Mesenchymal stem cell (in vitro differentiated cells and primary cell): ENCODE measurements at regions not wholly inside any gene's neighbourhood (a gene's known extent, or its start where the extent isn't known, plus 50 kb on each side); places are given as distances from the start of the nearest gene placed in this dataset.
A peak's percentile ranks its signal among the peaks of the same experiment; 100 is the strongest.

Experiments
- DNase-seq: peaks from one replicate; pipeline ENCODE4 v3.0.0-alpha.2; 2013
- H2AFZ ChIP-seq: one replicate; pipeline ENCODE4 v1.6.1; 2013; ENCODE audit warnings: low read depth, mild to moderate bottlenecking, control low read depth, inconsistent platforms, low read length, moderate library complexity
- H2AK5ac ChIP-seq: 2 replicates; pipeline ENCODE4 v1.6.1; 2013; ENCODE audit warnings: low read length, moderate library complexity, mild to moderate bottlenecking, inconsistent platforms; ENCODE audit not compliant: severe bottlenecking
- H2BK120ac ChIP-seq: one replicate; pipeline ENCODE4 v1.6.1; 2013; ENCODE audit warnings: low read depth, mild to moderate bottlenecking, inconsistent platforms, low read length, moderate library complexity
- H2BK12ac ChIP-seq, 2 experiments: one replicate each; pipeline ENCODE4 v1.6.1; 2013; ENCODE audit warnings: inconsistent platforms in 2 of 2, low read length in 2 of 2, mild to moderate bottlenecking in 2 of 2, moderate library complexity in 2 of 2, control low read depth in 1 of 2
- H2BK15ac ChIP-seq: one replicate; pipeline ENCODE4 v1.6.1; 2013; ENCODE audit warnings: mild to moderate bottlenecking, low read depth, inconsistent platforms; ENCODE audit not compliant: poor library complexity, severe bottlenecking
- H2BK5ac ChIP-seq: 2 replicates; pipeline ENCODE4 v1.6.1; 2013; ENCODE audit warnings: low read depth, mild to moderate bottlenecking, low read length, control low read depth, inconsistent platforms; ENCODE audit not compliant: poor library complexity, severe bottlenecking
- H3K14ac ChIP-seq, 2 experiments: one replicate each; pipeline ENCODE4 v1.6.1; 2013; ENCODE audit warnings: inconsistent platforms in 2 of 2, low read length in 2 of 2, control low read depth in 1 of 2, mild to moderate bottlenecking in 1 of 2, moderate library complexity in 1 of 2
- H3K18ac ChIP-seq, 2 experiments: one replicate each; pipeline ENCODE4 v1.6.1; 2013; ENCODE audit warnings: inconsistent platforms in 2 of 2, low read length in 2 of 2, control low read depth in 1 of 2, low read depth in 1 of 2, mild to moderate bottlenecking in 1 of 2
- H3K23ac ChIP-seq, 2 experiments: one replicate each; pipeline ENCODE4 v1.6.1; 2013; ENCODE audit warnings: inconsistent platforms in 2 of 2, low read length in 2 of 2, mild to moderate bottlenecking in 2 of 2, moderate library complexity in 2 of 2, control low read depth in 1 of 2
- H3K27ac ChIP-seq: 2 replicates; pipeline ENCODE4 v1.5.1; 2013; ENCODE audit warnings: mild to moderate bottlenecking, moderate library complexity, low read length, control low read depth, inconsistent platforms; ENCODE audit not compliant: poor library complexity, severe bottlenecking
- H3K27me3 ChIP-seq, 2 experiments: 2 replicates each; pipeline versions ENCODE4 v1.6.1 to v1.7.0; 2013; ENCODE audit warnings: low read length in 2 of 2, mild to moderate bottlenecking in 2 of 2, moderate library complexity in 2 of 2, control low read depth in 1 of 2, inconsistent platforms in 1 of 2; ENCODE audit not compliant: control insufficient read depth in 1 of 2, insufficient read depth in 1 of 2
- H3K36me3 ChIP-seq, 2 experiments: 2 replicates each; pipeline versions ENCODE4 v1.6.1 to v1.7.0; 2013; ENCODE audit warnings: low read length in 2 of 2, control low read depth in 1 of 2, inconsistent platforms in 1 of 2, low read depth in 1 of 2, mild to moderate bottlenecking in 1 of 2; ENCODE audit not compliant: insufficient read depth in 2 of 2, control insufficient read depth in 1 of 2
- H3K4ac ChIP-seq, 2 experiments: one replicate each; pipeline ENCODE4 v1.6.1; 2013; ENCODE audit warnings: inconsistent platforms in 2 of 2, low read length in 2 of 2, mild to moderate bottlenecking in 2 of 2, moderate library complexity in 2 of 2, control low read depth in 1 of 2, low read depth in 1 of 2
- H3K4me1 ChIP-seq: 2 replicates; pipeline ENCODE4 v1.6.1; 2013; ENCODE audit warnings: low read depth, low read length, control low read depth; ENCODE audit not compliant: control insufficient read depth, insufficient read depth
- H3K4me2 ChIP-seq: 2 replicates; pipeline ENCODE4 v1.6.1; 2013; ENCODE audit warnings: low read length, mild to moderate bottlenecking, inconsistent platforms; ENCODE audit not compliant: poor library complexity, severe bottlenecking
- H3K4me3 ChIP-seq, 2 experiments: 2 replicates each; pipeline versions ENCODE4 v1.5.1 to v1.7.0; 2013; ENCODE audit warnings: low read length in 2 of 2, mild to moderate bottlenecking in 2 of 2, control low read depth in 1 of 2, low read depth in 1 of 2; ENCODE audit not compliant: insufficient read depth in 1 of 2
- H3K79me1 ChIP-seq: replicated peaks from 2 replicates; pipeline ENCODE4 v1.6.1; 2013; ENCODE audit warnings: mild to moderate bottlenecking, control low read depth, low read length, inconsistent platforms; ENCODE audit not compliant: poor library complexity, severe bottlenecking
- H3K9ac ChIP-seq: 2 replicates; pipeline ENCODE4 v1.7.0; 2013; ENCODE audit warnings: mild to moderate bottlenecking, low read length, moderate library complexity
- H3K9me3 ChIP-seq: 2 replicates; pipeline ENCODE4 v1.7.0; 2013; ENCODE audit warnings: mild to moderate bottlenecking, low read length; ENCODE audit not compliant: control insufficient read depth
- H4K8ac ChIP-seq: one replicate; pipeline ENCODE4 v1.6.1; 2013; ENCODE audit warnings: inconsistent platforms, mild to moderate bottlenecking, low read length, moderate library complexity
- H4K91ac ChIP-seq: one replicate; pipeline ENCODE4 v1.6.1; 2013; ENCODE audit warnings: mild to moderate bottlenecking, low read length, inconsistent platforms
- WGBS: methylation state at CpG from one replicate; pipeline ENCODE4 v1.1.7; 2013; ENCODE audit warnings: mixed read lengths; 5-methylcytosine and 5-hydroxymethylcytosine counted together

DNA sequence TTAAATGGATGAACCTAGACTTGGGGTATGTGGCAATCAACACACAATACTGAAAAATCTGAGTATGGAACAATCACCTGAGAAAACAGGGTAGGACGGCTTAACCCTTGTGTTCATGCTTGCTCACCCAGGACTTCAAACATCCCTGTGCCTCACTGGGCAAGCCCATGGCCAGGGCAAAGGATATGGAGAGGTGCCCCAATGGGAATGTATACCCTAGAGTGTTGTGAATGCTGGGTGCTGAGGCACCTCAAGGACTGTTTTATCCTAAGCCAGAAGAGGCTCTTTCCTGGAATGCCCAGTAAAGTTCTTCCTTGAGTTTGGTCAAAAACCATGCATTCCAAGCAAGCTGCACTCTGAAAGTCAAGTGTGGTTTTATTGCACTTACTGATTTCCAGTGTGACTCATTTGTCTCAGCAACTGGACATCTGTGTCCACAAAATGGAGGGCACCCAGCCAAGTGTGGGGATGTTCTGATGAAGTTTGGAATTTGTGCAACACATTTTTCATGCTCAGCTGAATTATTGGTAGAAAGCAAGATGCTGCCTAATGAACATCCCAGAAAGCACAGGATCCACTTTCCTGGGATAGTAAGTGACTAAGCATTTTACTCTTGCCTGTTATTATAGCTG lies 531.3 kb downstream of the RFC3 start:
- peak overlapping the region; percentile 63 for H2BK5ac ChIP-seq
- H3K79me1 ChIP-seq = no peaks in the 10 kb centered on the region

DNA sequence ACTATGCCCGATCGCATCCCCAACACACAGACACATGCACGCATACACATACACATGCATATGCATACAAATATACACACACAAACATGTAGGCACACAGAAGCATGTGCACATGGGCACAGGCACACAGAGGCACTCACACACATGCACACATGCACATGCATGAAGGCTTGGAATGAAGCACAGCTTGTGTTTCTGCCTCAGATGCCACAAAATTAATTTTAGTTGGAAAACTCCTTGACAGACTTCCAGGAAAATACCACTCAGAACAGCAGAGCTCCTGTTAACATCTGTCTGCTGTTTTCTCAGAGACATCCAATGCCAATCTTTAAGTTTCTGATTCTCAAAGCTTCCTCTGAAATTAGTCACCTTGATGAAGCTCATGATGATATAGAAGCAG lies 532.7 kb downstream of the RFC3 start:
- Histone ChIP-seq H3K79me1 (no peaks in the 10 kb centered on the region), H2BK120ac (no peak overlapping the region), H4K91ac (no peak overlapping the region), H3K9ac (no peak overlapping the region), H3K18ac (peak overlapping the region; percentile 3 to 21), H2AK5ac (no peak overlapping the region), H3K4me3 (no peak overlapping the region), H3K14ac (no peak overlapping the region), H2BK12ac (peak overlapping the region in 1 of 2 experiments; percentile 19), H3K36me3 (no peaks in the 10 kb centered on the region), H2AFZ (no peak overlapping the region), H2BK15ac (no peak overlapping the region), H3K4ac (no peak overlapping the region), H3K23ac (no peak overlapping the region), H3K4me1 (peaks cover 8% of the 10 kb centered on the region), H3K4me2 (no peak overlapping the region), H3K9me3 (no peaks in the 10 kb centered on the region), H2BK5ac (no peak overlapping the region), H3K27me3 (no peaks in the 10 kb centered on the region), H4K8ac (no peak overlapping the region), H3K27ac (no peak overlapping the region)
- 100% methylated on average over 3 of the region's 3 CpGs for WGBS
- no peak for DNase-seq

More for the DNA sequence above, 531.3 kb downstream of the RFC3 start:
- peak; percentile 93 for DNase-seq
- H3K14ac ChIP-seq = peak overlapping the region in 1 of 2 experiments; percentile 6
- H3K4me2 ChIP-seq = no peak overlapping the region
- no peaks in the 10 kb centered on the region for H3K36me3 ChIP-seq
- no peak overlapping the region for H2BK15ac ChIP-seq
- H3K4ac ChIP-seq = peak overlapping the region; percentile 94 to 96
- H2AFZ ChIP-seq = no peak overlapping the region
- 100% methylated on average over 1 of the region's 1 CpG for WGBS
- H4K8ac ChIP-seq = peak overlapping the region; percentile 92
- H3K18ac ChIP-seq = peak overlapping the region; percentile 77 to 96
- H3K27ac ChIP-seq = peak overlapping the region; percentile 94
- H3K9me3 ChIP-seq = no peaks in the 10 kb centered on the region
- H2BK120ac ChIP-seq = no peak overlapping the region
- peak overlapping the region; percentile 18 for H2AK5ac ChIP-seq
- H2BK12ac ChIP-seq = peak overlapping the region; percentile 97 to 99
- peak overlapping the region; percentile 97 for H4K91ac ChIP-seq
- H3K4me1 ChIP-seq = peaks cover 8% of the 10 kb centered on the region
- no peak overlapping the region for H3K4me3 ChIP-seq
- H3K9ac ChIP-seq = no peak overlapping the region
- no peaks in the 10 kb centered on the region for H3K27me3 ChIP-seq
- peak overlapping the region in 1 of 2 experiments; percentile 96 for H3K23ac ChIP-seq

GRCh38 chr13:34351134-34351533 lies 533.2 kb downstream of the RFC3 start:
- no peak for DNase-seq
- H3K79me1 ChIP-seq = no peaks in the 10 kb centered on the region
- H2AFZ ChIP-seq = no peak overlapping the region
- H3K27me3 ChIP-seq = no peaks in the 10 kb centered on the region
- no peak overlapping the region for H3K27ac ChIP-seq
- H2BK15ac ChIP-seq = no peak overlapping the region
- peak overlapping the region in 1 of 2 experiments; percentile 31 for H3K4ac ChIP-seq
- no peaks in the 10 kb centered on the region for H3K36me3 ChIP-seq
- no peak overlapping the region for H3K14ac ChIP-seq
- no peak overlapping the region for H2BK120ac ChIP-seq
- no peak overlapping the region for H3K4me3 ChIP-seq
- H2AK5ac ChIP-seq = no peak overlapping the region
- peaks cover 8% of the 10 kb centered on the region for H3K4me1 ChIP-seq
- no peak overlapping the region for H4K8ac ChIP-seq
- no peak overlapping the region for H3K9ac ChIP-seq
- no peaks in the 10 kb centered on the region for H3K9me3 ChIP-seq
- no peak overlapping the region for H2BK5ac ChIP-seq
- H3K4me2 ChIP-seq = no peak overlapping the region
- peak overlapping the region; percentile 45 to 59 for H2BK12ac ChIP-seq
- no peak overlapping the region for H4K91ac ChIP-seq
- H3K23ac ChIP-seq = no peak overlapping the region
- no peak overlapping the region for H3K18ac ChIP-seq
- 97% methylated on average over 3 of the region's 3 CpGs for WGBS

- H2BK120ac ChIP-seq = peak overlapping the region; percentile 42
These were observed 535.0 kb downstream of the RFC3 start for GRCh38 chr13:34352958-34353357.

More at GRCh38 chr13:34352958-34353357, 535.0 kb downstream of the RFC3 start:
- peaks cover 16% of the 10 kb centered on the region for H3K4me1 ChIP-seq
- H2BK5ac ChIP-seq = no peak overlapping the region
- H2BK12ac ChIP-seq = peak overlapping the region in 1 of 2 experiments; percentile 15
- no peak overlapping the region for H3K23ac ChIP-seq
- H3K36me3 ChIP-seq = no peaks in the 10 kb centered on the region
- no peak overlapping the region for H3K27ac ChIP-seq
- H3K14ac ChIP-seq = no peak overlapping the region
- no peak overlapping the region for H3K4me3 ChIP-seq
- no peaks in the 10 kb centered on the region for H3K79me1 ChIP-seq
- no peak overlapping the region for H2AFZ ChIP-seq
- no peak overlapping the region for H2AK5ac ChIP-seq
- H2BK15ac ChIP-seq = no peak overlapping the region
- H4K8ac ChIP-seq = no peak overlapping the region
- H3K18ac ChIP-seq = peak overlapping the region in 1 of 2 experiments; percentile 38
- WGBS = 69% methylated on average over 2 of the region's 4 CpGs
- no peak overlapping the region for H3K4ac ChIP-seq
- no peak overlapping the region for H4K91ac ChIP-seq
- no peak for DNase-seq
- no peak overlapping the region for H3K4me2 ChIP-seq
- H3K9me3 ChIP-seq = no peaks in the 10 kb centered on the region
- H3K9ac ChIP-seq = no peak overlapping the region
- H3K27me3 ChIP-seq = no peaks in the 10 kb centered on the region
